Keratinocyte (primary cell): ENCODE measurements at regions not wholly inside any gene's neighbourhood (a gene's known extent, or its start where the extent isn't known, plus 50 kb on each side); places are given as distances from the start of the nearest gene placed in this dataset.

Source experiments
- DNase-seq: peaks from one replicate; pipeline ENCODE4 v3.0.0-alpha.2; 2011; ENCODE audit warnings: low read depth, missing footprints, low spot score
- FAIRE-seq: peaks from 2 replicates; lab custom pipeline; 2011; peaks lifted over from hg19 to GRCh38; lab: Jason Lieb, UNC
- H2AFZ ChIP-seq: 2 replicates; pipeline ENCODE4 v1.6.0; 2012; ENCODE audit warnings: low read length, control low read depth, inconsistent platforms; ENCODE audit not compliant: control insufficient read depth
- H3K27ac ChIP-seq: 2 replicates; pipeline ENCODE4 v1.5.1; 2011; ENCODE audit warnings: low read length; ENCODE audit not compliant: control insufficient read depth, insufficient read depth
- H3K27me3 ChIP-seq: 3 replicates; pipeline ENCODE4 v1.6.0; 2011; ENCODE audit warnings: low read length; ENCODE audit not compliant: control insufficient read depth, insufficient read depth; ENCODE audit errors: extremely low read depth
- H3K36me3 ChIP-seq, 2 experiments: 2 replicates in 1 of 2; 3 replicates in 1 of 2; pipeline ENCODE4 v1.5.1; 2011; ENCODE audit warnings: low read length in 2 of 2, mild to moderate bottlenecking in 1 of 2; ENCODE audit not compliant: control insufficient read depth in 2 of 2, insufficient read depth in 2 of 2; ENCODE audit errors: extremely low read depth in 1 of 2
- H3K4me1 ChIP-seq: 3 replicates; pipeline ENCODE4 v1.5.1; 2011; ENCODE audit warnings: low read length; ENCODE audit not compliant: control insufficient read depth, insufficient read depth; ENCODE audit errors: extremely low read depth
- H3K4me2 ChIP-seq: 3 replicates; pipeline ENCODE4 v1.6.0; 2011; ENCODE audit warnings: low read depth, low read length; ENCODE audit not compliant: control insufficient read depth, insufficient read depth; ENCODE audit errors: extremely low read depth
- H3K4me3 ChIP-seq, 3 experiments: fragments of 200-600 bp in 1 of 3; sonication (generic) in 1 of 3; 2 replicates in 2 of 3; 3 replicates in 1 of 3; pipeline ENCODE4 v1.5.1; 2011 to 2016; ENCODE audit warnings: low read length in 3 of 3, mild to moderate bottlenecking in 3 of 3, control low read depth in 2 of 3, inconsistent platforms in 1 of 3, low read depth in 1 of 3, mixed read lengths in 1 of 3, mixed run types in 1 of 3, moderate library complexity in 1 of 3; ENCODE audit not compliant: control insufficient read depth in 2 of 3, insufficient read depth in 2 of 3; ENCODE audit errors: extremely low read depth in 1 of 3
- H3K79me2 ChIP-seq: 2 replicates; pipeline ENCODE4 v1.6.0; 2012; ENCODE audit warnings: low read length; ENCODE audit not compliant: control insufficient read depth, insufficient read depth
- H3K9ac ChIP-seq: 3 replicates; pipeline ENCODE4 v1.6.0; 2011; ENCODE audit warnings: low read length; ENCODE audit not compliant: control insufficient read depth, insufficient read depth; ENCODE audit errors: extremely low read depth
- H3K9me1 ChIP-seq: 3 replicates; pipeline ENCODE4 v1.6.0; 2011; ENCODE audit warnings: low read length; ENCODE audit not compliant: control insufficient read depth, insufficient read depth; ENCODE audit errors: extremely low read depth
- H3K9me3 ChIP-seq: 2 replicates; pipeline ENCODE4 v1.5.1; 2012; ENCODE audit warnings: low read depth, low read length; ENCODE audit not compliant: control insufficient read depth
- H4K20me1 ChIP-seq: 3 replicates; pipeline ENCODE4 v1.6.0; 2011; ENCODE audit warnings: low read length; ENCODE audit not compliant: control insufficient read depth, insufficient read depth; ENCODE audit errors: extremely low read depth
- CTCF ChIP-seq, 3 experiments: IDR thresholded peaks in 1 of 3; conservative IDR thresholded peaks in 1 of 3; optimal IDR thresholded peaks in 1 of 3; 2 replicates in 2 of 3; 3 replicates in 1 of 3; pipeline versions ENCODE3 to v1.5.1; 2011; ENCODE audit warnings: low read length in 3 of 3, mild to moderate bottlenecking in 3 of 3, moderate library complexity in 2 of 3, control low read depth in 1 of 3, inconsistent platforms in 1 of 3; ENCODE audit not compliant: insufficient read depth in 2 of 3; ENCODE audit errors: extremely low read depth in 1 of 3
- EZH2 ChIP-seq: IDR thresholded peaks from one replicate; pipeline ENCODE4 v1.6.1; 2012; ENCODE audit warnings: inconsistent platforms, mild to moderate bottlenecking, low read length, moderate library complexity
- dilution Hi-C: fragments of 300-500 bp; cut with MboI; formaldehyde crosslinking; loops from one replicate; pipeline ENCODE4 v1.7.0; 2020; ENCODE audit warnings: low sequenced_read_pairs; ENCODE audit not compliant: extremely low pct_ligation_motif_present

GRCh38 chr4:3384771-3385710 is 56.7 kb upstream of the HGFAC start:
- dilution Hi-C loops, result no loop called here
- Histone ChIP-seq H3K27me3 (no peaks in the 10 kb centered on the region), H3K9me1 (no peaks in the 10 kb centered on the region), H4K20me1 (no peaks in the 10 kb centered on the region), H2AFZ (peak overlapping the region; percentile 48), H3K27ac (peak overlapping the region; percentile 95), H3K4me3 (peak overlapping the region; percentile 67 to 95 (median 88)), H3K9me3 (no peaks in the 10 kb centered on the region), H3K9ac (peak overlapping the region; percentile 89), H3K36me3 (peaks cover 0 to 4% of the 10 kb centered on the region in 2 experiments), H3K4me1 (peaks cover 46% of the 10 kb centered on the region), H3K79me2 (peaks cover 22% of the 10 kb centered on the region), H3K4me2 (peak overlapping the region; percentile 98)
- DNase-seq (peak; percentile 72), FAIRE-seq (peak; percentile 81)
- TF ChIP-seq CTCF (optimal IDR thresholded peaks at IDR 0.05 in 1 of 3, IDR thresholded peaks at IDR 0.05 in 1 of 3, conservative IDR thresholded peaks at IDR 0.05 in 1 of 3; ENCODE audit: extremely low read depth in 1 of 3, insufficient read depth in 2 of 3, low read length in 3 of 3) (no peak), EZH2 (no peak)

GRCh38 chr4:3385711-3386420 is 55.9 kb upstream of the HGFAC start:
- H3K4me3 ChIP-seq, result peak overlapping the region; percentile 67 to 95 (median 88)
- H3K9me1 ChIP-seq, result no peaks in the 10 kb centered on the region
- peak overlapping the region; percentile 95 for H3K27ac ChIP-seq
- peaks cover 0 to 4% of the 10 kb centered on the region in 2 experiments for H3K36me3 ChIP-seq
- no peaks in the 10 kb centered on the region for H4K20me1 ChIP-seq
- peaks cover 29% of the 10 kb centered on the region for H3K79me2 ChIP-seq
- H3K9ac ChIP-seq, result peak overlapping the region; percentile 89
- peaks cover 54% of the 10 kb centered on the region for H3K4me1 ChIP-seq
- H3K4me2 ChIP-seq, result peak overlapping the region; percentile 98
- peak overlapping the region; percentile 48 for H2AFZ ChIP-seq
- FAIRE-seq (peak; percentile 98), DNase-seq (peak; percentile 76)
- H3K9me3 ChIP-seq, result no peaks in the 10 kb centered on the region
- dilution Hi-C loops, result no loop called here
- no peaks in the 10 kb centered on the region for H3K27me3 ChIP-seq
- TF ChIP-seq EZH2 (no peak), CTCF (optimal IDR thresholded peaks at IDR 0.05 in 1 of 3, IDR thresholded peaks at IDR 0.05 in 1 of 3, conservative IDR thresholded peaks at IDR 0.05 in 1 of 3; ENCODE audit: extremely low read depth in 1 of 3, insufficient read depth in 2 of 3, low read length in 3 of 3) (no peak)
